Gastrocnemius medialis (tissue), 4 donors: ENCODE measurements at regions not wholly inside any gene's neighbourhood (a gene's known extent, or its start where the extent isn't known, plus 50 kb on each side); places are given as distances from the start of the nearest gene placed in this dataset.

Source experiments
- ATAC-seq, 2 donors: fragments of 150-250 bp; one replicate each; pipeline ENCODE4 v1.9.1; 2016
- DNase-seq, 2 donors: peaks; one replicate each; pipeline ENCODE4 v3.0.0-alpha.2; 2019
- H3K27ac ChIP-seq, 4 donors: fragments of 200-600 bp; sonication (generic); 1 replicate in 1 of 4; 2 replicates in 3 of 4; pipeline ENCODE4 v1.5.1; 2016 to 2018; ENCODE audit warnings: mild to moderate bottlenecking in 2 of 4, moderate library complexity in 1 of 4
- H3K27me3 ChIP-seq, 3 donors: fragments of 200-600 bp; sonication (generic) in 2 of 3; 1 replicate in 1 of 3; 2 replicates in 2 of 3; pipeline versions ENCODE4 v1.5.1 to v1.6.0; 2016 to 2019; ENCODE audit warnings: mild to moderate bottlenecking in 1 of 3, moderate library complexity in 1 of 3
- H3K36me3 ChIP-seq, 2 donors: fragments of 200-600 bp; sonication (generic) in 1 of 2; one replicate each; pipeline ENCODE4 v1.5.1; 2017 to 2018
- H3K4me1 ChIP-seq, 2 donors: fragments of 200-600 bp; sonication (generic) in 1 of 2; one replicate each; pipeline ENCODE4 v1.5.1; 2016 to 2017; ENCODE audit warnings: mild to moderate bottlenecking in 2 of 2
- H3K4me3 ChIP-seq, 4 donors: fragments of 200-600 bp; sonication (generic) in 3 of 4; 1 replicate in 1 of 4; 2 replicates in 3 of 4; pipeline ENCODE4 v1.5.1; 2016 to 2019; ENCODE audit warnings: mild to moderate bottlenecking in 2 of 4
- H3K9me3 ChIP-seq, 3 donors: fragments of 200-600 bp; sonication (generic) in 2 of 3; 1 replicate in 1 of 3; 2 replicates in 2 of 3; pipeline ENCODE4 v1.5.1; 2016 to 2019
- CTCF ChIP-seq, 5 experiments: fragments of 450-650 bp in 3 of 5; fragments of 200-600 bp in 2 of 5; sonication (generic) in 2 of 5; IDR thresholded peaks in 4 of 5; conservative IDR thresholded peaks in 1 of 5; 1 replicate in 4 of 5; 2 replicates in 1 of 5; pipeline ENCODE4 v1.5.1; 2016 to 2019; ENCODE audit warnings: antibody characterized with exemption in 5 of 5, mild to moderate bottlenecking in 3 of 5, moderate library complexity in 3 of 5
- POLR2A ChIP-seq, 2 donors: fragments of 450-650 bp; IDR thresholded peaks; one replicate each; pipeline ENCODE4 v1.6.1; 2017; ENCODE audit warnings: antibody characterized with exemption in 2 of 2, mild to moderate bottlenecking in 2 of 2, moderate library complexity in 2 of 2
- in situ Hi-C, 4 donors: fragments of 200-750 bp; cut with MboI; loops; one replicate each; pipeline versions ENCODE4 v1.15.0 to v1.8.0; 2017; ENCODE audit warnings: low sequenced_read_pairs in 4 of 4
- intact Hi-C: fragments of 100-400 bp; cut with DNase I; formaldehyde crosslinking; loops from one replicate; pipeline ENCODE4 v1.15.1; 2023; ENCODE audit warnings: low total_unique reads

GRCh38 chr12:124618291-124618902, 51.0 kb upstream of the NCOR2 start:
- in situ Hi-C loops = no loop called here
- no peak for TF ChIP-seq CTCF (IDR thresholded peaks at IDR 0.05 in 4 of 5, conservative IDR thresholded peaks at IDR 0.05 in 1 of 5)
- no peak for TF ChIP-seq POLR2A (IDR thresholded peaks at IDR 0.05)
- intact Hi-C loops = no loop called here

GRCh38 chr12:124617615-124618014, 50.2 kb upstream of the NCOR2 start:
- H3K27ac ChIP-seq = no peak overlapping the region
- peaks cover 12 to 19% of the 10 kb centered on the region in 2 donors for H3K4me1 ChIP-seq
- intact Hi-C loops = no loop called here
- in situ Hi-C loops = no loop called here
- H3K4me3 ChIP-seq = no peak overlapping the region
- H3K36me3 ChIP-seq = no peaks in the 10 kb centered on the region
- TF ChIP-seq CTCF (IDR thresholded peaks at IDR 0.05 in 4 of 5, conservative IDR thresholded peaks at IDR 0.05 in 1 of 5) = no peak
- no peak for TF ChIP-seq POLR2A (IDR thresholded peaks at IDR 0.05)
- ATAC-seq = no peak
- no peaks in the 10 kb centered on the region for H3K27me3 ChIP-seq
- no peak for DNase-seq
- no peaks in the 10 kb centered on the region for H3K9me3 ChIP-seq

More at GRCh38 chr12:124618291-124618902, 51.0 kb upstream of the NCOR2 start:
- Histone ChIP-seq H3K36me3 (no peaks in the 10 kb centered on the region), H3K4me1 (peaks cover 12 to 19% of the 10 kb centered on the region in 2 donors), H3K4me3 (no peak overlapping the region), H3K9me3 (no peaks in the 10 kb centered on the region), H3K27me3 (no peaks in the 10 kb centered on the region), H3K27ac (no peak overlapping the region)
- DNase-seq = no peak
- ATAC-seq = no peak
